SK-N-MC (cell line): ENCODE measurements at regions not wholly inside any gene's neighbourhood (a gene's known extent, or its start where the extent isn't known, plus 50 kb on each side); places are given as distances from the start of the nearest gene placed in this dataset.

ENCODE experiments used
- EZH2 ChIP-seq: fragments of 200-600 bp; sonication (generic); IDR thresholded peaks from one replicate; pipeline ENCODE4 v1.6.1; 2017; ENCODE audit warnings: antibody characterized with exemption
- POLR2AphosphoS5 ChIP-seq: IDR thresholded peaks from 2 replicates; pipeline ENCODE4 v1.6.1; 2012; ENCODE audit warnings: mild to moderate bottlenecking, low read depth, low read length, borderline replicate concordance

- TF ChIP-seq EZH2 (no peak), POLR2AphosphoS5 (no peak)
Observed at GRCh38 chr3:104816716-104817115, 550.0 kb upstream of the ALCAM start.
